Stimulated activated CD4-positive, alpha-beta T cell treated with anti-CD3 and anti-CD28 coated beads, Interleukin-4, amount 100 ng/mL, for 24 hours (primary cell): ENCODE measurements at regions not wholly inside any gene's neighbourhood (a gene's known extent, or its start where the extent isn't known, plus 50 kb on each side); places are given as distances from the start of the nearest gene placed in this dataset.

Experiments
- DNase-seq: peaks from one replicate; pipeline ENCODE4 v3.0.0-alpha.2; 2020

- no peak for DNase-seq
Measured at GRCh38 chr18:41617647-41618046, 337.4 kb upstream of the PIK3C3 start.

GRCh38 chr18:41613003-41613609, 341.9 kb upstream of the PIK3C3 start:
- DNase-seq = no peak

GRCh38 chr18:41604964-41605363, 350.1 kb upstream of the PIK3C3 start:
- DNase-seq = no peak

GRCh38 chr18:41602034-41602433, 353.0 kb upstream of the PIK3C3 start:
- no peak for DNase-seq

GRCh38 chr18:41600693-41601391, 354.2 kb upstream of the PIK3C3 start:
- no peak for DNase-seq

GRCh38 chr18:41599466-41599865, 355.6 kb upstream of the PIK3C3 start:
- no peak for DNase-seq

GRCh38 chr18:41594582-41594981, 360.5 kb upstream of the PIK3C3 start:
- DNase-seq = no peak

- no peak for DNase-seq
Measured at GRCh38 chr18:41593171-41593675, 361.8 kb upstream of the PIK3C3 start.

- DNase-seq = no peak
Measured at GRCh38 chr18:41587976-41588375, 367.1 kb upstream of the PIK3C3 start.

- DNase-seq = no peak
Measured at GRCh38 chr18:41585512-41585911, 369.5 kb upstream of the PIK3C3 start.

GRCh38 chr18:41579185-41579584, 375.8 kb upstream of the PIK3C3 start:
- DNase-seq = no peak

GRCh38 chr18:41577529-41577928, 377.5 kb upstream of the PIK3C3 start:
- DNase-seq = no peak

- DNase-seq = no peak
Measured at GRCh38 chr18:41576643-41577042, 378.4 kb upstream of the PIK3C3 start.

- DNase-seq = no peak
Measured at GRCh38 chr18:41569867-41570266, 385.2 kb upstream of the PIK3C3 start.

GRCh38 chr18:41561961-41562360, 393.1 kb upstream of the PIK3C3 start:
- no peak for DNase-seq

GRCh38 chr18:41558715-41559114, 396.3 kb upstream of the PIK3C3 start:
- DNase-seq = no peak

- DNase-seq = no peak
Measured at GRCh38 chr18:41553716-41554115, 401.3 kb upstream of the PIK3C3 start.

GRCh38 chr18:41548521-41549260, 406.3 kb upstream of the PIK3C3 start:
- no peak for DNase-seq

GRCh38 chr18:41545091-41545888, 409.7 kb upstream of the PIK3C3 start:
- DNase-seq = no peak

- no peak for DNase-seq
Measured at GRCh38 chr18:41543815-41544214, 411.2 kb upstream of the PIK3C3 start.

- no peak for DNase-seq
Measured at GRCh38 chr18:41540237-41540871, 414.7 kb upstream of the PIK3C3 start.

- DNase-seq = no peak
Measured at GRCh38 chr18:41538751-41539150, 416.3 kb upstream of the PIK3C3 start.

- no peak for DNase-seq
Measured at GRCh38 chr18:41537666-41538065, 417.4 kb upstream of the PIK3C3 start.
